PC-9 (cell line): ENCODE measurements at regions not wholly inside any gene's neighbourhood (a gene's known extent, or its start where the extent isn't known, plus 50 kb on each side); places are given as distances from the start of the nearest gene placed in this dataset.

Experiments
- CTCF ChIP-seq: fragments of 200-600 bp; sonication (generic); conservative IDR thresholded peaks from 2 replicates; pipeline ENCODE4 v1.6.1; 2017; ENCODE audit warnings: mixed run types, antibody characterized with exemption, mild to moderate bottlenecking, moderate library complexity
- EZH2 ChIP-seq: fragments of 200-600 bp; sonication (generic); IDR thresholded peaks from 2 replicates; pipeline ENCODE4 v1.8.0; 2017; ENCODE audit warnings: antibody characterized with exemption, low read depth

GRCh38 chr21:27057997-27058396, 91.1 kb upstream of the ADAMTS5 start:
- TF ChIP-seq CTCF = no peak
- no peak for TF ChIP-seq EZH2
